Stimulated activated CD4-positive, alpha-beta T cell treated with anti-CD3 and anti-CD28 coated beads, Interleukin-4, amount 100 ng/mL, for 48 hours (primary cell): ENCODE measurements at regions not wholly inside any gene's neighbourhood (a gene's known extent, or its start where the extent isn't known, plus 50 kb on each side); places are given as distances from the start of the nearest gene placed in this dataset.
"Not testable (repeated sequence)": the region's sequence is repeated elsewhere in the genome, so short reads cannot be mapped to it uniquely, and the experiment has no call there.

Source experiments
- DNase-seq, 2 donors: peaks; one replicate each; pipeline ENCODE4 v3.0.0-alpha.2; 2020; ENCODE audit warnings: low read depth in 2 of 2

GRCh38 chr7:142469696-142470543 lies 212.1 kb upstream of the PRSS58 start:
- no peak for DNase-seq

DNA sequence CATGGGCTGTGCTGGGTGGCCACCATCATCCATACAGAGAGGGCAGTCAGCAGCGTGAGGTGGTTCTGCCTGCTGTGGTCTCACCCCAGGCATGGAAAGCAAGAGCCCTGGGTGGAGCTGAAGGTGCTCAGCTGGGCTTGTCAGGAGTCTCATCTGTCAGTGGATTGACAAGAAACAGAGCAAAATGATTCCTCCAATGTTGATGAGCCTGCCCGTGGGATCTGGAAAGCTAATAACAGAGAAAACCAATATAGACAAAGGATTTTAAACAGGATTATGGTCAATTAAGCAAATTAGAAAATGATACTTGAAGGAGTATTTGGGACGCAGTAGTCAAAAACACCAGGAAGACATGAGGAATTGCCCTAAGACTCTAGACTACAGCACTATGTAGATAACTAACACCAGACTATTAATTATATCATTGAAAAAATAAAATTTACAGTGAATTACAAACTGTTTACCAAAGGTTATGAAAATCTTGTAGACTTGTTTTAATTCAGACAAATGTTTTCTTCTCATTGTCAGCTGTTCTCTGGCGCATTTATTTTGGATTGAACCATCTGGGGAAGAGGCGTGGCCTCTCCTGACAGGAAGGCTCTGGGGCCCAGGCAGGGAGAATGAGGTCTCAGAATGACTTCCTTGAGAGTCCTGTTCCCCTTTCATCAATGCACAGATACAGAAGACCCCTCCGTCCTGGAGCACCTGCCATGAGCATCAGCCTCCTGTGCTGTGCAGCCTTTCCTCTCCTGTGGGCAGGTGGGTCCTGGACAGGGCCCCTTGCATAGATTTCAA lies 211.2 kb upstream of the PRSS58 start:
- no peak for DNase-seq

- DNase-seq: not testable (repeated sequence)
These were observed 209.3 kb upstream of the PRSS58 start for GRCh38 chr7:142467056-142467655.

DNA sequence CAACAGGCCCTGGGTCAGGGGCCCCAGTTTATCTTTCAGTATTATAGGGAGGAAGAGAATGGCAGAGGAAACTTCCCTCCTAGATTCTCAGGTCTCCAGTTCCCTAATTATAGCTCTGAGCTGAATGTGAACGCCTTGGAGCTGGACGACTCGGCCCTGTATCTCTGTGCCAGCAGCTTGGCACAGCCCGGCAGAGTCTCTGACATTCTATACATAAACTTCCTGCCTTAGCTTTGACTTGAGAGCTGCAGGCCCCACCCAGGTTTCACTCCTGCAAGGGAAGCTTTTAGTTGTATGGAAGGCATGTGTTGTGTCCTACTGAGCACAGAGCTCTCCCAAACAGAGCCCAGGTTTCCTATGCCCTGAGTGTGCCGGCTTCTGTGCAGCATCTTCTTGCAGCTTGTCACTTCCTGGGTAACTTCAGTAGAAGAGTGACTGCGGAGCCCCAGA lies 205.6 kb upstream of the PRSS58 start:
- no peak for DNase-seq

GRCh38 chr7:142461437-142461836 lies 203.6 kb upstream of the PRSS58 start:
- no peak for DNase-seq

GRCh38 chr7:142460402-142461117 lies 202.7 kb upstream of the PRSS58 start:
- DNase-seq: no peak

DNA sequence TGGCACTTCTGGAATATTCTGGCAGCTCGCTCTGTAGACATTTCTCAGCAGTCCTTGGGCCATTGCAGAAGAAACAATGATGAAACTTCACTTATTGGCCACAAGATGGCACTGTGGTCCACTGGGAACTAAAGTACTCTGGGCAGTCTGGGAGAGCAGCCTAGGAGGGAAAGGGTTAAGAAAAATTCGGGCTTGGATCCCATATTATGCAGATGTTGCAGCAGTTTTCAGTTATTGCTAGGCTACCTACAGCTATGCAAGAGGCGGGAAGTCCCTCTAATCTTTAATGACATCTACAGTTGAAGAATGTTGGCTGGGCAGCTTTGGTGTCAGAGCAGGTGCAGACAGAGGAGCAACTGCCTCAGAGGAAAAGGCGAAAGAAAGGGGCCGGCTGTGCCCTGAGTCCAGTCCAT lies 201.7 kb upstream of the PRSS58 start:
- no peak for DNase-seq

GRCh38 chr7:142457146-142457703 lies 199.4 kb upstream of the PRSS58 start:
- no peak for DNase-seq

- DNase-seq: no peak
These were observed 197.5 kb upstream of the PRSS58 start for GRCh38 chr7:142455392-142455791.

GRCh38 chr7:142454862-142455261 lies 197.0 kb upstream of the PRSS58 start:
- DNase-seq: no peak

DNA sequence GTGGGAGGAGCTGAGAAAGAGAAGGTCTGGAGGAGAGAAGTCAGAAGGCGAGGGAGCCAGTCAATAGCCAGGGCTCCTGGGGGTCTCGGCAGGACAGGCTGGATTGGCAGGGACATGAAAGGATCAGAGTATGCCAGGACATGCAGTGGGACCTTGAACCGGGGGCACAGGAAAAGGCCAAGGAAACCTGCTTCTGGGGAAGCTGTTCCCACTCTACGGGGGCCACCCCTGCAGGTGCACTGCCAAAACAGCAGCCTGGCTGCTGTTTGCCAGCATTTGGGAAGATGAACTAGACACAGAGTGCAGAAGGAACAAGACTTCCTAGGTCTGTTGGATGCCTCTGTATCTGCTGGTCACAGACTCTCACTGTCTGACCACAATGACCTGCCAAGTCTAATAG lies 194.9 kb upstream of the PRSS58 start:
- DNase-seq: no peak

GRCh38 chr7:142451817-142452216 lies 194.0 kb upstream of the PRSS58 start:
- DNase-seq: no peak

- no peak for DNase-seq
These were observed 193.4 kb upstream of the PRSS58 start for GRCh38 chr7:142451296-142451695.

GRCh38 chr7:142450695-142451094 lies 192.8 kb upstream of the PRSS58 start:
- no peak for DNase-seq

DNA sequence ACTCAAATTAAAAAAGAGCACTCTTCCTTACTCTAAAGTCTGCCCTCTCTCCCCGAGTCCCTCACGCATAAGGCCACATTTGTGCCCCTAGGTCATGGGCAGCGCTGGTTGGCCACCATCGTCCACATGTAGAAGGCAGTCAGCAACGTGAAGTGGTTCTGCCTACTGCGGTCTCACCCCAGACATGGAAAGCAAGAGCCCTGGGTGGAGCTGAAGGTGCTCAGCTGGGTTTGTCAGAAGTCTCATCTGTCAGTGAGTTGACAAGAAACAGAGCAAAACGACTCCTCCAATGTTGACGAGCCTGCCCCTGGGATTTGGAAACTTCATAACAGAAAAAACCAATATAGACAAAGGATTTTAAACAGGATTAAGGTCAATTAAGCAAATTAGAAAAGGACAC lies 192.3 kb upstream of the PRSS58 start:
- DNase-seq: no peak

GRCh38 chr7:142448857-142449256 lies 191.0 kb upstream of the PRSS58 start:
- not testable (repeated sequence) for DNase-seq

GRCh38 chr7:142447762-142448161 lies 189.9 kb upstream of the PRSS58 start:
- no peak for DNase-seq

- peak in 1 of 2 donors; percentile 36 for DNase-seq
These were observed 187.3 kb upstream of the PRSS58 start for GRCh38 chr7:142445019-142445686.

GRCh38 chr7:142443216-142444010 lies 185.6 kb upstream of the PRSS58 start:
- no peak for DNase-seq

GRCh38 chr7:142442396-142442795 lies 184.5 kb upstream of the PRSS58 start:
- no peak for DNase-seq
